GM23248 (cell line): ENCODE measurements at regions not wholly inside any gene's neighbourhood (a gene's known extent, or its start where the extent isn't known, plus 50 kb on each side); places are given as distances from the start of the nearest gene placed in this dataset.

Experiments
- DNase-seq: peaks from one replicate; pipeline ENCODE4 v3.0.0-alpha.2; 2015
- H2AFZ ChIP-seq: fragments of 200-600 bp; sonication (generic); 2 replicates; pipeline ENCODE4 v1.6.1; 2016; ENCODE audit warnings: antibody characterized with exemption
- H3F3A ChIP-seq: fragments of 200-600 bp; sonication (generic); 2 replicates; pipeline ENCODE4 v1.6.1; 2016; ENCODE audit warnings: mild to moderate bottlenecking, antibody characterized with exemption, mixed run types; ENCODE audit not compliant: insufficient read depth
- H3K27ac ChIP-seq: fragments of 200-600 bp; sonication (generic); 2 replicates; pipeline ENCODE4 v1.5.1; 2016; ENCODE audit warnings: mild to moderate bottlenecking
- H3K27me3 ChIP-seq: fragments of 200-600 bp; sonication (generic); replicated peaks from 2 replicates; pipeline ENCODE4 v1.6.1; 2016; ENCODE audit warnings: mild to moderate bottlenecking; ENCODE audit not compliant: insufficient read depth
- H3K36me3 ChIP-seq: fragments of 200-600 bp; sonication (generic); 2 replicates; pipeline ENCODE4 v1.6.1; 2016; ENCODE audit warnings: low read depth, mild to moderate bottlenecking
- H3K4me1 ChIP-seq: fragments of 200-600 bp; sonication (generic); 2 replicates; pipeline ENCODE4 v1.6.1; 2016; ENCODE audit warnings: mild to moderate bottlenecking; ENCODE audit not compliant: insufficient read depth
- H3K4me2 ChIP-seq: fragments of 200-600 bp; sonication (generic); one replicate; pipeline ENCODE4 v1.6.1; 2016; ENCODE audit warnings: mild to moderate bottlenecking; ENCODE audit not compliant: unreplicated experiment
- H3K4me3 ChIP-seq: fragments of 200-600 bp; sonication (generic); 2 replicates; pipeline ENCODE4 v1.5.1; 2016; ENCODE audit warnings: mild to moderate bottlenecking
- H3K79me2 ChIP-seq: fragments of 200-600 bp; sonication (generic); 2 replicates; pipeline ENCODE4 v1.6.1; 2016; ENCODE audit warnings: mild to moderate bottlenecking; ENCODE audit not compliant: insufficient read depth
- H3K9ac ChIP-seq: fragments of 200-600 bp; sonication (generic); 2 replicates; pipeline ENCODE4 v1.6.1; 2016; ENCODE audit warnings: mild to moderate bottlenecking
- H3K9me2 ChIP-seq: fragments of 200-600 bp; sonication (generic); 2 replicates; pipeline ENCODE4 v1.6.1; 2016; ENCODE audit warnings: mixed run types, mild to moderate bottlenecking, moderate library complexity; ENCODE audit not compliant: insufficient read depth
- H3K9me3 ChIP-seq: fragments of 200-600 bp; sonication (generic); one replicate; pipeline ENCODE4 v1.6.1; 2017; ENCODE audit warnings: low read depth
- H4K20me1 ChIP-seq: fragments of 200-600 bp; sonication (generic); 2 replicates; pipeline ENCODE4 v1.6.0; 2016; ENCODE audit not compliant: insufficient read depth
- EZH2 ChIP-seq: fragments of 200-600 bp; sonication (generic); IDR thresholded peaks from 2 replicates; pipeline ENCODE4 v1.6.1; 2018; ENCODE audit warnings: antibody characterized with exemption, mild to moderate bottlenecking; ENCODE audit not compliant: insufficient read depth, poor library complexity, severe bottlenecking
- EZH2phosphoT487 ChIP-seq: fragments of 200-600 bp; sonication (generic); IDR thresholded peaks from 2 replicates; pipeline ENCODE4 v1.6.1; 2018; ENCODE audit warnings: antibody characterized with exemption, moderate library complexity, mild to moderate bottlenecking, low read depth; ENCODE audit not compliant: insufficient read depth
- WGBS, 2 experiments: methylation state at CpG; one replicate each; pipeline ENCODE4 v1.1.6; 2015 to 2017; ENCODE audit warnings: low lambda C conversion rate in 2 of 2, low coverage in 1 of 2; ENCODE audit errors: missing lambda C conversion rate in 2 of 2; 5-methylcytosine and 5-hydroxymethylcytosine counted together
- in situ Hi-C: fragments of 300-500 bp; cut with MboI; formaldehyde crosslinking; loops from 2 replicates; pipeline ENCODE4 v1.15.0; 2020

- Histone ChIP-seq H3K79me2 (no peaks in the 10 kb centered on the region), H3K4me1 (peaks cover 4% of the 10 kb centered on the region), H3K27ac (no peak overlapping the region), H3K9ac (no peak overlapping the region), H3K27me3 (peaks cover 16% of the 10 kb centered on the region), H3K4me3 (no peak overlapping the region), H3F3A (0 out of 2 replicates have a peak, but pooled peaks cover 2% of the 10 kb centered on the region), H4K20me1 (no peaks in the 10 kb centered on the region), H3K9me3 (no peaks in the 10 kb centered on the region), H3K36me3 (no peaks in the 10 kb centered on the region), H3K9me2 (no peaks in the 10 kb centered on the region), H2AFZ (no peak overlapping the region), H3K4me2 (no peak overlapping the region)
- WGBS, 2 experiments, result 61 to 65% methylated on average over 5 of the region's 5 CpGs
- no peak for DNase-seq
- in situ Hi-C loops, result no loop called here
- TF ChIP-seq EZH2phosphoT487 (no peak), EZH2 (no peak)
These were observed 98.1 kb upstream of the MLN start for GRCh38 chr6:33901822-33902456.

GRCh38 chr6:33898771-33899170 lies 95.0 kb upstream of the MLN start:
- Histone ChIP-seq H3K9me2 (no peaks in the 10 kb centered on the region), H3F3A (peaks cover 9% of the 10 kb centered on the region; the same call in 1 of the 2 replicates), H4K20me1 (no peaks in the 10 kb centered on the region), H3K4me3 (no peak overlapping the region), H3K36me3 (no peaks in the 10 kb centered on the region), H3K4me1 (peaks cover 26% of the 10 kb centered on the region), H3K27ac (no peak overlapping the region), H3K9me3 (no peaks in the 10 kb centered on the region), H2AFZ (no peak overlapping the region), H3K9ac (no peak overlapping the region), H3K4me2 (no peak overlapping the region), H3K79me2 (no peaks in the 10 kb centered on the region), H3K27me3 (peaks cover 16% of the 10 kb centered on the region)
- in situ Hi-C loops, result no loop called here
- no peak for TF ChIP-seq EZH2
- no peak for TF ChIP-seq EZH2phosphoT487
- WGBS, 2 experiments, result 61 to 64% methylated on average over 3 of the region's 3 CpGs
- no peak for DNase-seq

- Histone ChIP-seq H3K9me3 (no peaks in the 10 kb centered on the region), H3K4me2 (no peak overlapping the region), H3F3A (peaks cover 9% of the 10 kb centered on the region; the same call in 1 of the 2 replicates), H4K20me1 (no peaks in the 10 kb centered on the region), H3K4me1 (peaks cover 26% of the 10 kb centered on the region), H3K27me3 (peaks cover 13% of the 10 kb centered on the region), H3K36me3 (no peaks in the 10 kb centered on the region), H3K9me2 (no peaks in the 10 kb centered on the region), H3K4me3 (no peak overlapping the region), H3K27ac (no peak overlapping the region), H3K79me2 (no peaks in the 10 kb centered on the region), H3K9ac (no peak overlapping the region), H2AFZ (no peak overlapping the region)
- DNase-seq, result no peak
- no peak for TF ChIP-seq EZH2
- TF ChIP-seq EZH2phosphoT487, result no peak
- 72 to 85% methylated on average over 2 of the region's 2 CpGs for WGBS, 2 experiments
- in situ Hi-C loops, result no loop called here
These were observed 93.5 kb upstream of the MLN start for GRCh38 chr6:33897189-33897780.

GRCh38 chr6:33896391-33897188 lies 92.8 kb upstream of the MLN start:
- TF ChIP-seq EZH2phosphoT487 (no peak), EZH2 (no peak)
- H3K9me3 ChIP-seq, result no peaks in the 10 kb centered on the region
- no peak overlapping the region for H3K9ac ChIP-seq
- H3K27ac ChIP-seq, result no peak overlapping the region
- in situ Hi-C loops, result no loop called here
- H4K20me1 ChIP-seq, result no peaks in the 10 kb centered on the region
- H3K27me3 ChIP-seq, result peaks cover 6% of the 10 kb centered on the region
- no peak overlapping the region for H2AFZ ChIP-seq
- peaks cover 9% of the 10 kb centered on the region; the same call in 1 of the 2 replicates for H3F3A ChIP-seq
- H3K4me2 ChIP-seq, result peak overlapping the region; percentile 1
- peaks cover 26% of the 10 kb centered on the region for H3K4me1 ChIP-seq
- no peaks in the 10 kb centered on the region for H3K79me2 ChIP-seq
- H3K36me3 ChIP-seq, result no peaks in the 10 kb centered on the region
- no peaks in the 10 kb centered on the region for H3K9me2 ChIP-seq
- no peak overlapping the region for H3K4me3 ChIP-seq
- DNase-seq, result peak; percentile 65
- 39 to 40% methylated on average over 16 of the region's 16 CpGs for WGBS, 2 experiments
